Kidney (tissue), 13 donors: ENCODE measurements at regions not wholly inside any gene's neighbourhood (a gene's known extent, or its start where the extent isn't known, plus 50 kb on each side); places are given as distances from the start of the nearest gene placed in this dataset.

Source experiments
- DNase-seq, 5 donors: peaks; one replicate each; pipeline ENCODE4 v3.0.0-alpha.2; 2013 to 2020
- FAIRE-seq: peaks from 2 replicates; lab custom pipeline; 2012; peaks lifted over from hg19 to GRCh38; lab: Jason Lieb, UNC
- H3K27ac ChIP-seq, 2 donors: one replicate each; pipeline ENCODE4 v1.7.0; 2013; ENCODE audit warnings: low read depth in 2 of 2, low read length in 2 of 2, inconsistent platforms in 1 of 2
- H3K27me3 ChIP-seq: one replicate; pipeline ENCODE4 v1.7.1; 2013; ENCODE audit warnings: low read length, inconsistent platforms; ENCODE audit not compliant: control insufficient read depth, insufficient read depth
- H3K36me3 ChIP-seq, 3 donors: one replicate each; pipeline versions ENCODE4 v1.7.0 to v1.7.1; 2013; ENCODE audit warnings: low read length in 3 of 3, control low read depth in 1 of 3, inconsistent platforms in 1 of 3; ENCODE audit not compliant: insufficient read depth in 3 of 3, control insufficient read depth in 2 of 3
- H3K4me1 ChIP-seq, 3 donors: one replicate each; pipeline versions ENCODE4 v1.7.0 to v1.7.1; 2013; ENCODE audit warnings: low read length in 3 of 3, inconsistent platforms in 1 of 3, low read depth in 1 of 3; ENCODE audit not compliant: control insufficient read depth in 2 of 3, insufficient read depth in 2 of 3
- H3K4me3 ChIP-seq, 3 donors: one replicate each; pipeline versions ENCODE4 v1.7.0 to v1.8.1; 2013; ENCODE audit warnings: low read length in 3 of 3, control low read depth in 1 of 3, inconsistent platforms in 1 of 3
- H3K9ac ChIP-seq, 3 donors: one replicate each; pipeline versions ENCODE4 v1.7.0 to v1.7.1; 2013; ENCODE audit warnings: low read length in 3 of 3, control low read depth in 1 of 3, inconsistent platforms in 1 of 3
- H3K9me3 ChIP-seq, 3 donors: one replicate each; pipeline versions ENCODE4 v1.7.0 to v1.7.1; 2013; ENCODE audit warnings: low read length in 3 of 3, control low read depth in 1 of 3, inconsistent platforms in 1 of 3; ENCODE audit not compliant: control insufficient read depth in 2 of 3, insufficient read depth in 1 of 3
- CTCF ChIP-seq: IDR thresholded peaks from 3 replicates; pipeline ENCODE4 v1.5.1; 2012; ENCODE audit warnings: mild to moderate bottlenecking, moderate library complexity, borderline replicate concordance; ENCODE audit not compliant: insufficient read depth; ENCODE audit errors: extremely low read depth
- intact Hi-C: fragments of 100-400 bp; cut with DNase I; formaldehyde crosslinking; loops from one replicate; pipeline ENCODE4 v1.11.1; 2022
- donor health status: control.
- donor health status: control.
- donor health status: control.
- donor health status: control.
- donor health status: control.
- donor health status: DM: yes; HTN: yes; CAD: no.
- donor health status: Normal renal cell carcinoma (clear cell type).

DNA sequence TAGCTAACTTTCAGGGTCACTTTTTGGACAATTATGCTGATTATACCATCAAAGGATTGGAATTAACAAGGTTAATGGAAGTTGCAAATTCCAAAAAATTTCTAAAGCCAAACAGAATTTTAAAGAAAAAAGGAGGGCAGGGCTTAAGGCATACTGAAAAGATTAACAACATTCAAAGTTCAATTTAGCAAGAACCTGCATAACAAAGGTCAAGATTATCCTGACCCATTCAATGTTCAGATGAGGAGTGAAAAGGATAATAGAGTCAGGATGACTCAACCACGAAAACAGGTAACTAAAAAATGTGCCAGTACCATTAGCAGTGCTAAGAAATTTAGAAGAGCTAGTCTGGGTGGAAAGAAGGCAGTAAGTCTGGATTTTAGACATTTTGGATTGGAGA is 139.8 kb upstream of the HNMT start:
- Histone ChIP-seq H3K4me3 (no peak overlapping the region), H3K27ac (no peak overlapping the region), H3K9me3 (no peaks in the 10 kb centered on the region), H3K36me3 (no peaks in the 10 kb centered on the region), H3K9ac (no peak overlapping the region), H3K4me1 (no peaks in the 10 kb centered on the region), H3K27me3 (no peaks in the 10 kb centered on the region)
- intact Hi-C loops = no loop called here
- DNase-seq (no peak), FAIRE-seq (no peak)
- TF ChIP-seq CTCF = no peak

GRCh38 chr2:137826373-137827372 is 137.6 kb upstream of the HNMT start:
- no peaks in the 10 kb centered on the region for H3K9me3 ChIP-seq
- TF ChIP-seq CTCF = no peak
- DNase-seq (no peak), FAIRE-seq (no peak)
- H3K27ac ChIP-seq = no peak overlapping the region
- no peaks in the 10 kb centered on the region for H3K27me3 ChIP-seq
- no peaks in the 10 kb centered on the region for H3K4me1 ChIP-seq
- no peaks in the 10 kb centered on the region for H3K36me3 ChIP-seq
- H3K4me3 ChIP-seq = no peak overlapping the region
- H3K9ac ChIP-seq = no peak overlapping the region
- intact Hi-C loops = no loop called here

DNA sequence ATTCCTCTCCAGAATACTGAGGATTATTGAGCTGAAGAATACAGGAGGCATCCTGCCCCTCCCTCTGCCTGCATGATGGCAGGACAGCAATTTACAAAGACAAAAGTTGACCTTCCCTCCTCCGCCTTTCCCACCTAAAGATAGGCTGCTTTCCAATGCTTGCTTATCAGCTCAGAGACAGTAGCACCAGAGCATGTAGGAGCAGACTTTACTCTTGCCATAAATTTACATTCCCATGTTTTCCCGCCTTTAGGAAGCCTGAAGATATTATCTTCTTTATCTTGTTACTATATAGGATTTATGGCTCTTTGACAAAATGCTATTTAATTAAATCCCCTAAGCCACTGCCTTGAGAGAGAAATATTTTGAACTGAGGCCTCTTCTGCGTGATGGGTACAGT is 135.6 kb upstream of the HNMT start:
- intact Hi-C loops = no loop called here
- no peak for TF ChIP-seq CTCF
- Histone ChIP-seq H3K4me3 (no peak overlapping the region), H3K9me3 (no peaks in the 10 kb centered on the region), H3K27me3 (no peaks in the 10 kb centered on the region), H3K27ac (no peak overlapping the region), H3K36me3 (no peaks in the 10 kb centered on the region), H3K4me1 (no peaks in the 10 kb centered on the region), H3K9ac (no peak overlapping the region)
- DNase-seq = no peak
- no peak for FAIRE-seq
